Upper lobe of left lung (tissue), 4 donors: ENCODE measurements at regions not wholly inside any gene's neighbourhood (a gene's known extent, or its start where the extent isn't known, plus 50 kb on each side); places are given as distances from the start of the nearest gene placed in this dataset.

Experiments
- CTCF ChIP-seq, 6 experiments: fragments of 450-650 bp in 4 of 6; fragments of 200-600 bp in 2 of 6; sonication (generic) in 2 of 6; IDR thresholded peaks; one replicate each; pipeline ENCODE4 v1.5.1; 2016 to 2019; ENCODE audit warnings: antibody characterized with exemption in 6 of 6
- POLR2AphosphoS5 ChIP-seq, 2 donors: sonication (generic); formaldehyde crosslinking; IDR thresholded peaks; one replicate each; pipeline ENCODE4 v1.5.1; 2017; ENCODE audit warnings: antibody characterized with exemption in 2 of 2

- TF ChIP-seq CTCF (IDR thresholded peaks at IDR 0.05) = no peak
- TF ChIP-seq POLR2AphosphoS5 (IDR thresholded peaks at IDR 0.05) = no peak
Measured at GRCh38 chr1:5451671-5452070, 540.6 kb downstream of the NPHP4 start.
